HG02973 (cell line): ENCODE measurements at regions not wholly inside any gene's neighbourhood (a gene's known extent, or its start where the extent isn't known, plus 50 kb on each side); places are given as distances from the start of the nearest gene placed in this dataset.
"Not testable (repeated sequence)": the region's sequence is repeated elsewhere in the genome, so short reads cannot be mapped to it uniquely, and the experiment has no call there.

Experiments used
- ATAC-seq: cut with Tn5 transposase; IDR thresholded peaks from one replicate; pipeline ENCODE4 v1.9.1; 2021; ENCODE audit warnings: moderate library complexity; ENCODE audit not compliant: unreplicated experiment

DNA sequence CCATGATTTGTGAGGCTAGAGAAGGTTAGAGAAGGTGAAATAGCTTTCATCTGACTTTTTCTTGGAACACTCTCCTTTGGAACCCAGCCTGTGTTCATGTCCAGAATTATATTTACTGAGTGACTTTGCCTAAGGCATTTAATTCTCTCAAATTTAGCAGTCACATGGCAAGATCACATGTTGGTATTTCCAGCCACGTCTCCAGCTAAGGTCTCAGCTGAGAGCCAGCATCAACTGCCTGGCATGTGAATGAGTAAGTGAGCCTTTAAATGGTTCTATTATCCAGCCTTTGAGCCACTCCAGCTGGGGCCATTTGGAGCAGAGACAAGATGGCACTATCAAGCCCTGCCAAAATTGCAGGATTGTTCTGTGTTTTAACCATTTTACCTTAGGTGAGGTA, 130.2 kb upstream of the SGO1 start:
- ATAC-seq = no peak

DNA sequence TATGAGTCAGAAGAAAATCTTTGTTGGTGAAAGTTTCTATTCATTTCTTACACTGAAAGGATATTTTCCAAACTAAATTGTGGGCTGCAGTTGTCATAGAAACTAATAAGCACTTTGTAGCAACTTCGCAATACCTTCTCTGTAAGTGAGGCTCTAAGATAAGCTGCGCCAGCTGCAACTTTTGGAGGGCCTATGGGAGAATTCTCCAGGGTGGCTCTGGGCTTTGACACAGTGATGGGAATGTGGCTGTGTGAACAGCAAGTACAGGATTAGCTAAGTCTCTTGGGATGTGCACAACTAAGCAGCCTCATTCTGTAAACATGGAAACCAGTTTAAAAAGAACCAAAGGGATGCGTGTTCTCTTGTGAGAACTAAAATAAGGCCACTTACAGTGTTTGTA, 124.6 kb upstream of the SGO1 start:
- no peak for ATAC-seq

DNA sequence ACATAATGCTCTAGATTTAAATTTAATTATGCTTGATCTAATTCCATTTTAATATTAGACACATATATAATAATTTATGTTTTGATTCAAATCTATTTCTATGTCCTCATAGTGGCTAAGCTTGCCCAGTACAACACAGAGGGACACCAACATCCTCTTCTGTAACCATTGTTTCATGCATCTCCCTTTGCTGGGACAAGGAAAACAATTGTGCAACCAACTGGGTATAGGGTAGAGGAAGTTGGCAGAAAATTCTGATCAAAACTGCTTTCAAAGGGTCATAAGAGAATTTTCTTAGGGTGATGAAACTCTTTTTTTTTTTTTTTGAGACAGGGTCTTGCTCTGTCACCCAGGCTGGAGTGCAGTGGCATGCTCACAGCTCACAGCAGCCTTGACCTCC, 121.4 kb upstream of the SGO1 start:
- ATAC-seq = no peak

DNA sequence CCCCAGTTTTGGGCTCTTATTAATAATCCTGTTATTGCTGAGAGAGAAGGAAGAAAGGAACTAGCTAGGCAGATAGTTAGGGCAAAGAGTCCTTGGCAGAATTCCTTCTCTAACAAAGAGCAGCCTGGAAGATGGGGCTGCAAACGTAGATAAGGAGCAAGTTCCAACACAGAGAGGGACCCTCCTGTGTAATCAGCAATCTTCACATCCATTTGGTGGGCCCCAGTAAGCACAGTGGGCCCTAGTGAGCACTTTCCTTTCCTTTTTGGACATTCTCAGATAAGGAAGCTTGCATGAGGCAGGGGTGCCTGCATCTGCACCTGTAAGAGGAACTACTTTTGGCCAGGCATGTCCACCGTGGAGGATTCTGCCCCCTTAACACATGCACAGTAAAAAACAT, 119.6 kb upstream of the SGO1 start:
- no peak for ATAC-seq

DNA sequence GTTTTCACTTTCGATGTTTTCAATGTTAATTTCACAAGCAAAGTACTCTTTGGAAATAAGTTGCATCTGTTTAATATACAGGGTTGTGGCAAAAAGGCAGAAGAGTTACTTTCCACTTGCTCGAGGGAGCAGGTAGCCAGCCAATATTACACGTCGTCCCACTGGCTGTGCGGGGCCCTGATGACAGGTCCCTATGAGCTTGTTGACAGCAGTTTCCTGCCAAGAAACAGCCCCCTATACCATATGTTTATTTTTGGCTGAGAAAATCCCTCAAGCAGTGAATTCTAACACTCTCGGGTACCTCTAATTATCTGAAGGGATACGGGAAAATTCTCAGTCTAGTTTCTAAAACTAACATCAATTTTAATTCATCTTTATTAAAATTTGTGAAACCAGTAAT, 116.8 kb upstream of the SGO1 start:
- no peak for ATAC-seq

DNA sequence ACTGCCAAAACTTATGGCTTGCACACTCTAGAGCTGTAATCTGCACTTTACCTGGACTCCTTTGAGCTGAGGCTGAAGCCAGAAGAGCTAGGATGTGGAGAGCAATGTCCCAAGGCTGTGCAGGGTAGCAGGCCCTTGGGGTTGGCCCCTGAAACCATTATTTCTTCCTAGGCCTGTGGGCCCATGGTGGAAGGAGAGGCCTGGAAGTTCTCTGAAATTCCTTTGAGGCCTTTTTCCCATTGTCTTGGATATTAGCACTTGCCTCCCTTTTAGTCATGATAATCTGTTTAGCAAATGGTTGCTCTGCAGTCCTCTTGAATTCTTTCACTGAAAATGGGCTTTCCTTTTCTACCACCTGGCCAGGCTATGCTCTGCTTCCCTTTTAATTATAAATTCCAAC, 102.0 kb upstream of the SGO1 start:
- ATAC-seq = no peak

DNA sequence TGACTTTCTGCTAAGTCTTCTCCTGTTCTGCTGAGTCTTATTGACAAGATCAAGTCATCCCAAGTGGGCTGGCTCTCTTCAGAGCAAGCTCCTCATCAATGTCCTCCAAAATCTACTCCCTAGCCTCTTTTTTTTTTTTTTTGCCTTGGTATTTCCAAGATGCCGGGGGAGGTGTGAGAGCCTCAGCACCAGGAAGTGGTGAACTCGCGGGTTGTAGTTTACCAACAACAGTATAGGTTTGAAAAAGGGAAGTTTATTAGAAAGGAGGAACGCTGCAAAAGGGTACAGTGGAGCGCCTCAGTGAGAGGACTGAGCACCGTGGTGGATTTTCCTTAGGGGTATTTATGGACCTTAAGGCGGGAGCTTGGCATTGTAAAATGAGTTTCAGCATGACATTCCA, 94.3 kb upstream of the SGO1 start:
- no peak for ATAC-seq

DNA sequence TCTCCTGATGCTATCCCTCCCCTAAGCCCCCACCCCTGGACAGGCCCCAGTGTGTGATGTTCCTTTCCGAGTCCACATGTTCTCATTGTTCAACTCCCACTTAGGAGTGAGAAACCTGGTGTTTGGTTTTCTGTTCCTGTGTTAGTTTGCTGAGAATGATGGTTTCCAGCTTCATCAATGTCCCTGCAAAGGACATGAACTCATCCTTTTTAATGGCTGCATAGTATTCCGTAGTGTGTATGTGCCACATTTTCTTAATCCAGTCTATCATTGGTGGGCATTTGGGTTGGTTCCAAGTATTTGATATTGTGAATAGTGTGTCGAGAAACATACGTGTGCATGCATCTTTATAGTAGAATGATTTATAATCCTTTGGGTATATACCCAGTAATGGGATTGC, 80.0 kb upstream of the SGO1 start:
- ATAC-seq = not testable (repeated sequence)

DNA sequence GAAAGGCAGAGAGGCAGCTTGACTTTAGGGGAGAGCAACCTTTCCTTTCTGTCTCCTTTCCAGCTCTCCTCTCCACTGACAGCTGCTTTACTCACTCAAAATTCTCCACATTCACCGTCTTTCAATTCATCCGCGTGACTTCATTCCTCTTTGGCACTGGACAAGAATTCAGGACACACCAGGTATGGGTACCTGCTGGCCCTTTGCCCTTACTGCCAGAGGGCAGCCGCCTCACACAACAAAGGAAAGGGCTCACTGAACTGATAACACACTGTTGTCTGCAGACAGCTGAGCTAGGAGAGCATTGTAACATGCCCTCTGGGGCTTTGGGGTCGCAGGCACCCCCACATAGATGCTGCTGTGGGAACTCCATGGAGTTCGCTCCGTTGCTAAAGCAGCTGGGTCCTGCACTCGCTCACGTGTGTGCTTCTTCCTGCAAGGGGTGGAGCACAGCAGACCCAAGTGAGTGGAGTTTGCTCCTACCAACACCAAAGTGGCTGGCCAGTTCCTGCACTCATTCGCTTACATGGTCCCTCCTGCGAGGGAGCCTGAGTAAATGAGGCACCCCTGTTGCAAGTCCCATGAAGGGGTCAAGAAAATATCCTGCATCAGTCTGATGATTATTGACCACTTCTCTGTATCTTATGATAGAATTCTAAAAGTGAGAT, 79.0 kb upstream of the SGO1 start:
- ATAC-seq = no peak

DNA sequence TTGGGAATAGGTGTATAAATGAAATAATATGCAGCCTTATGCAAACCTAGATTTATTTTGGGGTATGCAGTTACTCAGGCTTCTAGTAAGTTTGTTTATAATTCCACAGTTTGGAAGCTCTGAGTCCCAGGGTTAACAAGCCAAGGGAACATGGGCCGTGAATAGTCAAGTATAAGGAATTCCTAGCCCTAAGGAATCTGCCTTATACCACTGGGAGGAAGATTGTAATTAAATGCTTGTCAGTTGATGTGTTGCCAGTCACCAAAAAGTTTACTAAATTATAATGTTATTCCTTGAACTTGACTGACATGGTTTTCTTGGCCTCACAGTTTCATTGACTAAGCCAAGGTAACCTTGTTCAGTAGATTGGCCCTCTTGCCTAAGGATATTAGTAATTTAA, 72.4 kb upstream of the SGO1 start:
- ATAC-seq = no peak

DNA sequence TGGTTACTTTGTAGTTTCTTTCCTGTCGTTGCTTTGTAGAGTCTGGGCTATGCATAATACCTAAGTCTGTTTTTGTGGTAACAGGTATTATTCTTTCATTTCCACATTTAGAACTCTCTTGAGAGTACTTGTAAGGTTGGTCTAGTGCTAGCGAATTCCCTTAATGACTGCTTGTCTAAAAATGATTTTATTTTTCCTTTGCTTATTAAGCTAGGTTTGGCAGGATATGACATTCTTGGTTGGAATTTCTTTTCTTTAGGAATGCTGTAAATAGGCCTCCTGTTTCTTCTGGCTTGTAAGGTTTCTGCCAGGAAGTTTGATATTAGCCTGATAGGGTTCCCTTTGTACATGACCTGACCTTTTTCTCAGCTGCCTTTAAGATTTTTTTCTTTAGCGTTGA, 70.1 kb upstream of the SGO1 start:
- peak; percentile 88 for ATAC-seq

DNA sequence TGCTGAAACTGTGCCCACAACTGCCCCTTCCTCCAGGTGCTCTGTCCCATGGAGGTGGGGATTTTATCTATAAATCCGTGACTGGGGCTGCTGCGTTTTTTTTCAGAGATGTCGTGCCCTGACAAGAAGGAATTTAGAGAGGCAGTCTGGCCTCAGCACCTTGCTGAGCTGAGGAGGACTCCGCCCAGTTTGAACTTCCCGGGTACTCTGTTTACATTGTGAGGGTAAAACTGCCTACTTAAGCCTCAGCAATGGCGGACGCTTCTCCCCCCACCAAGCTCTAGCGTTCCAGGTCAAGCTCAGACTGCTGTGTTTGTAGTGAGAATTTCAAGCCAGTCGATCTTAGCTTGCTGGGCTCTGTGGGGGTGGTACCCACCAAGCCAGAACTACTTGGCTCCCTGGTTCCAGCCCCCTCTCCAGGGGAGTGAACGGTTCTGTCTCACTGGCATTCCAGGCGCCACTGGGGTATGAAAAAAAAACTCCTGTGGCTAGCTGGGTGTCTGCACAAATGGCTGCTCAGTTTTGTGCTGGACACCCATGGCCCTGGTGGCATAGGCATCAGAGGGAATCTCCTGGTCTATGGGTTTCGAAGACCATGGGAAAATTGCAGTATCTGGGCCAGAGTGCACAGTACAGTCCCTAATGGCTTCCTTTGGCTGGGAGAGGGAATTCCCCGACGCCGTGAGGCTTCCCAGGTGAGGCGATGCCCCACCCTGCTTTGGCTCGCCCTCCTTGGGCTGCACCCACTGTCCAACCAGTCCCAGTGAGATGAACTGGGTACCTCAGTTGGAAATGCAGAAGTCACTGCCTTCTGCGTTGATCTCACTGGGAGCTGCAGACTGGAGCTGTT, 68.5 kb upstream of the SGO1 start:
- ATAC-seq = no peak

DNA sequence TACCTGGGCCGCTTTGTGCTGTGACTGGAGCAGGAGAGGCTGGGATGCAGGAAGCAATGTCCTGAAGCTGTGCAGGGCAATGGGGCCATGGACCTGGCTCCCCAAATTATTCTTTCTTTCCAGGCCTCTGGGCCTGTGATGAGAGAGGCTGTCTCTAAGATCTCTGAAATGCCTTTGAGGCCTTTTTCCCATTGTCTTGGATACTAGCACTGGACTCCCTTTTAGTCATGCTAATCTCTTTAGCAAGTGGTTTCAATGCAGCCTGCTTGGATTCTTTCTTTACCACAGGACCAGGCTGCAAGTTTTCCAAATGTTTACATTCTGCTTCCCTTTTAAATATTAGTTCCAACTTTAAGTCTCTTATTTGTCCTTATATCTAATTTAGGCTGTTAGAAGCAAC, 64.8 kb upstream of the SGO1 start:
- ATAC-seq = no peak

DNA sequence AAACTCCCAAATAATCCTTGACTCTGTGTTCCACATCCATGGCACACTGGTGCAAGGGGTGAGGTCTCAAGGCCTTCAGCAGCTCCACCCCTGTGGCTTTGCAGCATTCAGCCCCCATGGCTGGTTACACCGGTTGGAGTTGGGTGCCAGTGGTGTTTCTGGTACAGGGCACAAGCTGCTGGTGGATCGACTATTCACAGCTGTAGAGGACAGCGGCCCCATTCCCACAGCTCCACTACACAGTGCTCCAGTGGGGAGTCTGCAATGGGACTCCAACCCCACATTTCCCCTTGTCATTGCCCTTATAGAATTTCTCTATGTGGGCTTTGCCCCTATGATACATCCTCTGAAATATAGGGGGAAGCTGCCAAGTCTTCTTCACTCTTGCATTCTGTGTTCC, 64.3 kb upstream of the SGO1 start:
- no peak for ATAC-seq

DNA sequence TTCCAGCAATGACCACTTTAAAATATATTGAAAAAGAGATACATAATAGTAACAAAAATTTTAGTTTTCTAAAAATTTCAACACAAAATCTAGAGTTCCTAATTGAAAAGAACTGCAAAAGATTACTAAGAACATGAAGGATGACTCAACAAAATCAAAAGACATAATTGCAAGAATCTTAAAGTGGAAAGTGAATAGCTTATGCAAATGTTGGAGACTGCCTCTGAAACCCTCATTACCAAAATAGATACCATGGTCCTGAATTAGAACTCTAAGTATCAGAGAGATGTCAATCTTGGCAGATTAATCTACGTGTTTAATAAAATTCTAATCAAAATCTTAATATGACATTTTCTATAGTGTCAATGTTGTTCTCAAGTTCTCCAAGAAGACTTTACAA, 60.7 kb upstream of the SGO1 start:
- ATAC-seq = peak; percentile 94

DNA sequence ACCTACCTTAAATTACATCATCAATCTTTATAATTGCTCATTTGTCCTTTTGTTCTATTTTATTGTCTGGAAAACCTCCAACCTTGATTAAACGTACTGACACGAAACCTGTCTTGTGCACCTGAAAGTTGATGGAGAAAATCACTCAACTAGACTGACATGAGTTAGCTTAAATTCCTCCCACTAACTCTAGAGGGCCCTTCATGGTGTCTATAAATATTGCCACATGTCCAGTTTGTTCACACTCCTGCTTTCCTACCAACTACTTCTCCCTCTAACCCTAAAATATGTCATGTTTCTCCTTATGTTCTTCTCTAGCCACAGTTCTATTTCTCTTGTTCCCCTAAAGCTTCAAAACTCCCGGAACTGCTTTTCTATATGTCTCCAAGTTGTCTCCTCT, 59.8 kb upstream of the SGO1 start:
- ATAC-seq = no peak

DNA sequence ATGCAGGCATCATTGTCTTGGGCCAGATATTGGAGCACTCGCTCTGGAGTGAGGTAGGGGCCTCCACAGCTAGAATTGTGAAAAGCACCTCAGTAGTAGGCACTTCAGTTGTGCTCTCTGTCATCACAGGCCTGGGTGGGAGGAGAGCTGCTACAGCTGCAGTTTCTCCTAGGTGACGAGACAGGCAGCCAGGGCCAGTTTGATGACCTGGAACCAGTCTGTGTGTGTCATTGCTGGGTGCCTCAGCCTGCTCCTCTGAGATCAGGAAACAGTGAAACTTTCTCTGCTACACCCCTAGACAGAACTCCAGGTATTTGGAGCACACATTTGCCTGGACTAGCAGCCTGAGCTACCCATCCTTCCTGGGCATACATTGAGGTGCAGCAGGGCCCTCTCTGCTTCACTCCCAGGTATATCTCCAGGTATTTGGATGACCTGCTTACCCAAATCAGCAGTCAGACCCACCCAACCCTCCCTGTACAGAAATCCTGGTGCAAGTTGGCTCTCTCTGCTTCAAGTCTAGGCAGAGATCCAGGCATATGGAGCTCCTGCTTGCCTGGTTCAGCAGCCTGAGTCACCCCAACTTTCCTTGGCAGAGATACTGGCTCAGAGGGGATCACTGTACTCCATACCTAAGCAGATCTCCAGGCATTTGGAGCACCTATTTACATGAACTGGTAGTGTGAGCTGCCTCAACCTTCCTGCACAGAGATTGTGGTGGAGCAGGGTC, 54.3 kb upstream of the SGO1 start:
- ATAC-seq = no peak

DNA sequence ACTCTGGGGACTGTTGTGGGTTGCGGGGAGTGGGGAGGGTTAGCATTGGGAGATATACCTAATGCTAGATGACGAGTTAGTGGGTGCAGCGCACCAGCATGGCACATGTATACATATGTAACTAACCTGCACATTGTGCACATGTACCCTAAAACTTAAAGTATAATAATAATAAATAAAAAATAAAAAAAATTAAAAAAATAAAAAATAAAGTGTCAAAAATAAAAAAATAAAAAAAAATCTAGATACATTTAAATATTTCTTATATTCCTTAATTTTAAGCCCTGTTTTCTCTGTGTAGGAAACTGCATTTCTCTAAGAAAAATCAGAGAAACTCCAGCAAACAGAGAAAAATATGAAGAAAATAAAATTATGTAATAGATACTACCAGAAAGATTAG, 52.2 kb upstream of the SGO1 start:
- ATAC-seq = not testable (repeated sequence)

DNA sequence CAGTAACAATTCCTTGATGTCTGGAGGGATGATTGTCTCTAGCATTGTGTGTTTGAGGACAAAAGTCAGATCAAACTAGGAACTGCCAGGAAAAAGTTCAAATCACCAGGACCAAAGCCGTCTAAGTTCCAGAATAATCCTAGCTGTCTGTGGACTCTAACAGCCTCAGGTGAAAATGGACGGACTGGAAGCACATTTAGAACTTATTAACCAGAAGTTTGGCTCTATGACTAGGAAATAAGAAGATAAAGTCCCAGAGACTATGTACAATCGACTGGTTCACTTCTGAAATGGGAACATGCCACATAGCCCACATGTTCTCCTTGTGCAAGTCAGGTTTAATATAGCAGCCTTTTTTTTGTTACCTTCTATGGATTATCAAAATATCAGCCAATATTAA, 50.6 kb upstream of the SGO1 start:
- no peak for ATAC-seq
